ENCODE measurements at regions not wholly inside any gene's neighbourhood (a gene's known extent, or its start where the extent isn't known, plus 50 kb on each side); places are given as distances from the start of the nearest gene placed in this dataset.

GRCh38 chr18:45526114-45526841, 89.0 kb upstream of the SLC14A2 start:
- H3K36me3 ChIP-seq = no peaks in the 10 kb centered on the region
- DNase-seq = no peak
- no peaks in the 10 kb centered on the region for H3K27me3 ChIP-seq
- no peaks in the 10 kb centered on the region for H3K4me1 ChIP-seq
- no peak overlapping the region for H3K4me3 ChIP-seq
- H3K27ac ChIP-seq = no peak overlapping the region
- no peaks in the 10 kb centered on the region for H3K9me3 ChIP-seq (replicated peaks)

DNA sequence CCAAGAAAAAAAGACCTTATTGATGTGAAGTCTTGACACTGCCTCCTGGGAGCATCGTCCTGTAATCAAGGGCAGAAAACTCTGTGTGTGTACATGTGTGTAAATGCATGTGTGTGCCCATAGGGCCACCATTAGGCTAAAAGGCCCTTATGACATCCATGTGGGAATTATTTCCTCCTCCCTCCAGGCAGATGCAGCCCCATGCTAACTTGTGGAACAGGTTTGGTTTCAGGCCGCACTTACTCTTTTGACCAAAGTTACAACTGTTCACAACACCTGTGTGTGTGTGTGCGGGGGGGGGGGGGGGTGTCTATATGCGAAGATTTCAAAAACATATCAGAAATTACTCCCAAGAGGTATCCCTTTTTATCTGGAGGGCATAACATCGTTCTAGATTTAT, 87.4 kb upstream of the SLC14A2 start:
- Histone ChIP-seq H3K27me3 (no peaks in the 10 kb centered on the region), H3K27ac (no peak overlapping the region), H3K9me3 (replicated peaks) (no peaks in the 10 kb centered on the region), H3K4me1 (no peaks in the 10 kb centered on the region), H3K36me3 (no peaks in the 10 kb centered on the region), H3K4me3 (no peak overlapping the region)
- no peak for DNase-seq

- DNase-seq = no peak
- H3K27ac ChIP-seq = no peak overlapping the region
- H3K4me1 ChIP-seq = no peaks in the 10 kb centered on the region
- no peaks in the 10 kb centered on the region for H3K27me3 ChIP-seq
- no peaks in the 10 kb centered on the region for H3K36me3 ChIP-seq
- no peaks in the 10 kb centered on the region for H3K9me3 ChIP-seq (replicated peaks)
- no peak overlapping the region for H3K4me3 ChIP-seq
Observed at GRCh38 chr18:45528712-45529336, 86.5 kb upstream of the SLC14A2 start.

DNA sequence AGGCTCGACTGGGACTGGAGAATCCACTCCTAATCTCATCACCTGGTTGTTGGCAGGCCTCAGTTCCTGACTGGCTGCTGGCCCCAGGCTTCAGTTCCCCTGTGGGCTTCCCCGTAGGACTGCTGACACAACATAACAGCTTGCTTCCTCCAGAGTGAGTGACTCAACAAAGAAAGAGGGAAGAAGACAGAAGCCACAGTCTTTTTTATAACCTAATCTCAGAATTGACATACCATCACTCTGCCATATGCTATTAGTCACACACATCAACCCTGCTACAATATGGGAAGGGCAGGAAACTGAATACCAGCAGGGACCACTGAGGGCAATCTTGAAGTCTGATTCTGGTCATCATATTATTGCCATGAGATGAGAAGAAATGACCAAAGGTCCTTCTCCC, 76.8 kb upstream of the SLC14A2 start:
- Histone ChIP-seq H3K9me3 (replicated peaks) (no peaks in the 10 kb centered on the region), H3K4me3 (no peak overlapping the region), H3K27me3 (no peaks in the 10 kb centered on the region), H3K36me3 (no peaks in the 10 kb centered on the region), H3K27ac (no peak overlapping the region), H3K4me1 (no peaks in the 10 kb centered on the region)
- no peak for DNase-seq

- no peaks in the 10 kb centered on the region for H3K9me3 ChIP-seq (replicated peaks)
- H3K4me1 ChIP-seq = no peaks in the 10 kb centered on the region
- no peaks in the 10 kb centered on the region for H3K36me3 ChIP-seq
- H3K27me3 ChIP-seq = no peaks in the 10 kb centered on the region
- no peak overlapping the region for H3K27ac ChIP-seq
- no peak for DNase-seq
- H3K4me3 ChIP-seq = no peak overlapping the region
Observed at GRCh38 chr18:45539491-45539891, 75.8 kb upstream of the SLC14A2 start.

DNA sequence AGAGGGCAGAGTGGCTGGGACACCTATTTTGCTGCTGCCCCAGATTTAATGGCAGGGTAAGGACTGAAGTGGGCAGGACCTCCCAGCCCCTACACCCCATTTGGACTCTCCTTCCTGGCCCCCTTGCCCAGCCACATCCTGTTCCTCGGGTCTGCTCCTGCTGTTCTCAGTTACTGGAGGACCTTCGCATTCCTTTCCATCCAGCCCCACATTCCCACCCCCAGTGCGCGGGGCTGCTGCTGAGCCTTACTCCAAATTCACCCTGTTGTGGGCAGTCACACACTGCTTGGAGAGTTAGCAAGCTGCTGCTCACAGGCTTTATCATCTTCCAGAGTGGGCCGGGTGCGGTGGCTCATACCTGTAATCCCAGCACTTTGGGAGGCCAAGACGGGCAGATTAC, 75.2 kb upstream of the SLC14A2 start:
- no peaks in the 10 kb centered on the region for H3K36me3 ChIP-seq
- no peak for DNase-seq
- no peak overlapping the region for H3K4me3 ChIP-seq
- no peaks in the 10 kb centered on the region for H3K9me3 ChIP-seq (replicated peaks)
- H3K4me1 ChIP-seq = no peaks in the 10 kb centered on the region
- no peaks in the 10 kb centered on the region for H3K27me3 ChIP-seq
- no peak overlapping the region for H3K27ac ChIP-seq

DNA sequence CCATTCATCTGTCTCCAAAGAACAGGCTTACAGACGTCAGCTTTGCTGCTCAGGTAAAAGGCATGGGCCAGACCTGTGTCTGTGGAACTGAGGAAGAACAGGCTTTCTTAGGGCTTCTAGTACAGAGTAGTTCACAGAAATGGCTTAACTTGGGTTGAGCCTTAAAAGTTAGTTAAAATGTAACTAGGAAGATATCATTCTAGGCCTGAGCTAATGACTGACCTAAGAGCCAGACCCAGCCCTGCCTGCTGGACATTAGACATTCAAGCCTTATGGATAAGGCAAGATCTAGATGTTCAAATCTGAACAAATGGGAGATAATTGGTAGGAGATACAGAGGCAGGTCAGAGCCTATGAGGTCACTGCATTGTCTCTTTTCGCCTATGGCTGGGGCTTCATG, 73.9 kb upstream of the SLC14A2 start:
- no peak for DNase-seq
- no peak overlapping the region for H3K4me3 ChIP-seq
- no peaks in the 10 kb centered on the region for H3K27me3 ChIP-seq
- no peaks in the 10 kb centered on the region for H3K36me3 ChIP-seq
- no peaks in the 10 kb centered on the region for H3K9me3 ChIP-seq (replicated peaks)
- no peaks in the 10 kb centered on the region for H3K4me1 ChIP-seq
- H3K27ac ChIP-seq = no peak overlapping the region

DNA sequence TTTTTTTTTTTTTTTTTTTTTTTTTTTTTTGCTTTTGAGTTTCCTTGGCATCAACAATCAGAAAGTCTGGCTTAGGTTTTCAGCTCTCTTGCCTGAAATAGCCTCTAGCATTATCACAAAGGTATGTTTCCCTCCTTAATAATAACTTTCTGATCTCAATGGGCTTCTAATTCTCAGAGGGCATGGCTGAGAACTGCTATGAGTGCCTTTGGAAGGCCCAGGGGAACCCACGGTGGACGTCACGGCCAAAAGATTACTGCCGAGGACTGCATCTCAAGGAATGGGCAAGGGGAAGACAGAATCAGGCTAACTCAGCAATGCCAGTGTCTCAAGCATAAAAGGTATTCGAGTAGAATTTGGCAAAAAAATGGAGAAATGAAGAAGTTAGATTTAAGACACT, 73.2 kb upstream of the SLC14A2 start:
- H3K9me3 ChIP-seq (replicated peaks) = no peaks in the 10 kb centered on the region
- H3K36me3 ChIP-seq = no peaks in the 10 kb centered on the region
- H3K4me3 ChIP-seq = no peak overlapping the region
- H3K27me3 ChIP-seq = no peaks in the 10 kb centered on the region
- H3K27ac ChIP-seq = no peak overlapping the region
- DNase-seq = no peak
- H3K4me1 ChIP-seq = no peaks in the 10 kb centered on the region

DNA sequence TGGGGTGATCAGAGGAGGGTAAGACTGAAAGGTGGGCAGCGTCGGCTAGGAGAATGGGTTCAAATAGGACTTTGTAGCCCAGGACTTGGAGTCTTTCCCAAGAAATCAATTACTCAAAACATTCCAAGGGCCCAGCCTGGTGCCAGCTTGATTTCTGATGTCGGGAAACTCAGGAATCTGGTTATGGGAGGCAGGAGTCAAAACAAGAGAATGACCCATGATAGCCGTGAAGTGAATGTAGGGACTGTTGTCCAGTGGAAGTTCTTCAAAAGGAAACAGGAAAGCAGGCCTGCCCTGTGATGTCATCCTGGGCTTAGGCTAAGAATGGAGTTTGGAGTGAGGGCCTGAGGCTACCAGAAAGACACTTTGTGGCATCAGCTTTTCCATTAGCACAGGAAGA, 67.4 kb upstream of the SLC14A2 start:
- Histone ChIP-seq H3K36me3 (no peaks in the 10 kb centered on the region), H3K4me3 (no peak overlapping the region), H3K4me1 (no peaks in the 10 kb centered on the region), H3K27ac (no peak overlapping the region), H3K27me3 (no peaks in the 10 kb centered on the region), H3K9me3 (replicated peaks) (no peaks in the 10 kb centered on the region)
- DNase-seq = no peak

DNA sequence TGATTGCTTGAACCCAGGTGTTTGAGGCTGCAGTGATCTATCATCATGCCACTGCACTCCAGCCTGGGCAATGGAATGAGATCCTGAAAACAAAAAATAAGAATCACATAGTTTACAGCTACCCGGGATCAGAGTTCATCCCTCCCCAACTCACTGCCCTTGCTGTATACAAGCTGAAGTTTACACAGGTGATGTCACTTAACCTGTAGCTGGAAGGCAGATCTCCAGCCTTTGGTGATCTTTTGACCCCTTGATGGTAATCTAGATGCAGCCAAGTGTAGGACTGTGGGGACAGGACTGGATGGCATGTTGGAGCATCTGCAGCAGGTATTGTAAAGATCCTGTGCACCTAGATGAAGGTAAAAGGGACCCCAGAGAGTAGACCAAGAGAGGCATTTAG, 66.7 kb upstream of the SLC14A2 start:
- no peaks in the 10 kb centered on the region for H3K27me3 ChIP-seq
- DNase-seq = no peak

GRCh38 chr18:45549290-45549689, 66.0 kb upstream of the SLC14A2 start:
- H3K9me3 ChIP-seq (replicated peaks) = no peaks in the 10 kb centered on the region
- H3K27ac ChIP-seq = no peak overlapping the region
- H3K4me3 ChIP-seq = no peak overlapping the region
- H3K27me3 ChIP-seq = no peaks in the 10 kb centered on the region
- no peaks in the 10 kb centered on the region for H3K36me3 ChIP-seq
- H3K4me1 ChIP-seq = no peaks in the 10 kb centered on the region
- no peak for DNase-seq

More for the DNA sequence above, 66.7 kb upstream of the SLC14A2 start:
- Histone ChIP-seq H3K36me3 (no peaks in the 10 kb centered on the region), H3K4me3 (no peak overlapping the region), H3K4me1 (no peaks in the 10 kb centered on the region), H3K9me3 (replicated peaks) (no peaks in the 10 kb centered on the region), H3K27ac (no peak overlapping the region)

- no peaks in the 10 kb centered on the region for H3K9me3 ChIP-seq (replicated peaks)
- H3K36me3 ChIP-seq = no peaks in the 10 kb centered on the region
- H3K4me3 ChIP-seq = no peak overlapping the region
- no peak for DNase-seq
- no peaks in the 10 kb centered on the region for H3K4me1 ChIP-seq
- H3K27me3 ChIP-seq = no peaks in the 10 kb centered on the region
- H3K27ac ChIP-seq = no peak overlapping the region
Observed at GRCh38 chr18:45551142-45551815, 64.0 kb upstream of the SLC14A2 start.

DNA sequence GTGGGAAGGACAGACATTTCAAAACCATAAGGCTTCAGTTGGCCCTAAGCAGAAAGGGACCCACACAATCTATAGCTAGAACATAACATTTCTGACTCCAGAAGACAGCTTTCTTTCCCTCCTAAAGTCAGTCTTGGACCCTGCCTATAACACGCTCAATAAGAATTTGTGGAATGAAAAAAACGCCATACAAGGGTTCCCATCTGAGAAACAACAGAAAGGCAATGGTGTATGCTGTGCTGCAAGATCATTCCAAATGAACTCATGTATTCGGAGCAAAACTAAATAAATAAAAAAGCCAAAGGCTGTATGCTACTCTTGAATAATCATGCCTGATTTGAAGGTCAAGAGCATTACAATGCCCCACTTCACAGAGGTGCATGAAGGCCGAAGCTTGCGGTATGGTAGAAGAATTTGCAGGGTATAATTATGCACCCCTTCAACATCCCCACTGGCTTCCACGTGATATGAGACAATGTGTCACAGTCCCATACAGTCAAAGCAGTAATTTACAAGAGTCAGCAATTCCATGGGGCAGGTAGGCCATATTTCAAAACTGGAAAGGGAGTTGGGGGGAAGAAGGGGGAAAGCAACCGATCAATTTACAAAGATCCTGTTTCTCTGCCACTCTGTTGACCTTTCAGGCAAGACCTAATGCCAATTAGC, 61.4 kb upstream of the SLC14A2 start:
- H3K9me3 ChIP-seq (replicated peaks) = no peaks in the 10 kb centered on the region
- no peaks in the 10 kb centered on the region for H3K27me3 ChIP-seq
- H3K27ac ChIP-seq = no peak overlapping the region
- DNase-seq = no peak
- H3K4me3 ChIP-seq = no peak overlapping the region
- no peaks in the 10 kb centered on the region for H3K4me1 ChIP-seq
- no peaks in the 10 kb centered on the region for H3K36me3 ChIP-seq

DNA sequence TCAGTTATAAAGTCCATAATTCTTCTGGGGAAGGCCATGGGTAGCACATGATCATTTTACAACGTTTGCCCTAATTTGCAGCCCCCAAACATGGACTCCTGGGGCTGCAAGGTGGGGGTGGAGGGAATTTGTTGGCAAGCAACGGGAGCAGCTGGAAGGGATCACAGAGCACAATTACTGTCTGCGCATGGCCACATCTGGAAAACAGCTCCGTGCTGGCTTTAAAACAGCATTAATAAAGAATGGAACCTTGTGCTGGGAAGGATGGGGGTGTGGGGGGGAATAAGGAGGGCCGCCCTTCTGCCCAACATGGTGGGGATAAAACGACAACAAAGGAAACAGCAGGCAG, 60.9 kb upstream of the SLC14A2 start:
- Histone ChIP-seq H3K36me3 (no peaks in the 10 kb centered on the region), H3K4me3 (no peak overlapping the region), H3K27me3 (no peaks in the 10 kb centered on the region), H3K4me1 (no peaks in the 10 kb centered on the region), H3K9me3 (replicated peaks) (no peaks in the 10 kb centered on the region), H3K27ac (no peak overlapping the region)
- DNase-seq = no peak

DNA sequence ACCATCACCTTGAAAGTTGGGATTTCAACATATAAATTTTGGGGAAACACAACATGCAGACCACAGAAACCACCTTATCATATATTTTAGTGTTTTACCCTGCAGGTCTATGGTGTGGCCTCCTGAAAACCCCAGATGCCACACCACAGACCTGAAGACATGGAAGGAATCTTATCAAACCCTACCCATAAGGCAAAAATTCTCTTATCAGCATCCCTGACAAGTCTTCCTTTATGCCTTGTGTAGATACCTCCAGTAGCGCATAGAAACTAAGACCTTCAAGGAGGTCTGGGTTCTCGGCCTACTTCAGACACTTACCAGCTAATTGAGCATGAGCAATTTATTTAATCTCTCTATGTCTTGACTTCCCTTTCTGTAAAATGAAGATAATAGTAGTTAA, 59.1 kb upstream of the SLC14A2 start:
- no peaks in the 10 kb centered on the region for H3K9me3 ChIP-seq (replicated peaks)
- no peak overlapping the region for H3K4me3 ChIP-seq
- no peak for DNase-seq
- H3K4me1 ChIP-seq = no peaks in the 10 kb centered on the region
- no peaks in the 10 kb centered on the region for H3K36me3 ChIP-seq
- no peaks in the 10 kb centered on the region for H3K27me3 ChIP-seq
- no peak overlapping the region for H3K27ac ChIP-seq
